HepG2 (cell line): ENCODE measurements at regions not wholly inside any gene's neighbourhood (a gene's known extent, or its start where the extent isn't known, plus 50 kb on each side); places are given as distances from the start of the nearest gene placed in this dataset.

ENCODE experiments used
- ATAC-seq: fragments of 200-7000 bp; cut with Tn5 transposase; 3 replicates; pipeline ENCODE4 v1.9.1; 2020; ENCODE audit warnings: mild to moderate bottlenecking, moderate library complexity
- BruUV-seq: library from RNA; stranded (reverse); fragments of 400-500 nt; replicated peaks from 2 replicates; lab custom pipeline; 2021; lab: Mats Ljungman, UMichigan
- CTCF ChIA-PET: fragments of 300-600 bp; formaldehyde crosslinking; extraction: SDS; loops from one replicate; lab custom pipeline; 2021; ENCODE audit warnings: low total read pairs, inconsistent platforms, low intra/inter-chr PET ratio; lab: Yijun Ruan, JAX
- POLR2A ChIA-PET: fragments of 350-600 bp; sonication (Branson Sonifier 250); formaldehyde crosslinking; loops from one replicate; lab custom pipeline; 2020; ENCODE audit warnings: antibody characterized with exemption, inconsistent platforms; lab: Yijun Ruan, JAX
- DNase-seq: peaks from one replicate; pipeline ENCODE4 v3.0.0-alpha.2; 2015; ENCODE audit warnings: low spot score
- FAIRE-seq: peaks from 3 replicates; lab custom pipeline; 2011; peaks lifted over from hg19 to GRCh38; lab: Jason Lieb, UNC
- H2AFZ ChIP-seq: one replicate; pipeline ENCODE4 v1.6.1; 2011; ENCODE audit warnings: low read length, inconsistent platforms
- H3K27ac ChIP-seq: fragments of 300-600 bp; 3 replicates; pipeline ENCODE4 v1.8.0; 2011; ENCODE audit warnings: mixed run types, mild to moderate bottlenecking, mixed read lengths, low read length, inconsistent platforms; ENCODE audit not compliant: insufficient read depth; ENCODE audit errors: extremely low read length
- H3K27me3 ChIP-seq, 2 experiments: fragments of 200-600 bp in 1 of 2; 2 replicates in 1 of 2; 3 replicates in 1 of 2; pipeline versions ENCODE4 v1.6.0 to v1.8.0; 2011; ENCODE audit warnings: low read length in 2 of 2, mild to moderate bottlenecking in 2 of 2, moderate library complexity in 2 of 2, inconsistent platforms in 1 of 2; ENCODE audit not compliant: insufficient read depth in 2 of 2, control insufficient read depth in 1 of 2
- H3K36me3 ChIP-seq, 2 experiments: fragments of 200-600 bp in 1 of 2; replicated peaks in 1 of 2; 2 replicates in 1 of 2; 3 replicates in 1 of 2; pipeline versions ENCODE4 v1.5.1 to v1.8.0; 2011; ENCODE audit warnings: low read length in 2 of 2, inconsistent platforms in 1 of 2; ENCODE audit not compliant: insufficient read depth in 2 of 2, control insufficient read depth in 1 of 2
- H3K4me1 ChIP-seq: 2 replicates; pipeline ENCODE4 v1.5.1; 2012; ENCODE audit warnings: low read length, inconsistent platforms; ENCODE audit not compliant: insufficient read depth
- H3K4me2 ChIP-seq: 2 replicates; pipeline ENCODE4 v1.6.0; 2011; ENCODE audit warnings: low read depth, low read length, inconsistent platforms
- H3K4me3 ChIP-seq, 3 experiments: fragments of 200-600 bp in 1 of 3; sonication (generic), shearing (Covaris generic) in 1 of 3; replicated peaks in 1 of 3; 2 replicates each; pipeline ENCODE4 v1.5.1; 2011 to 2016; ENCODE audit warnings: low read length in 3 of 3, inconsistent platforms in 2 of 3, low read depth in 2 of 3, mild to moderate bottlenecking in 2 of 3, control low read depth in 1 of 3, mixed read lengths in 1 of 3; ENCODE audit not compliant: insufficient read depth in 1 of 3
- H3K79me2 ChIP-seq: one replicate; pipeline ENCODE4 v1.6.1; 2011; ENCODE audit warnings: low read length, inconsistent platforms; ENCODE audit not compliant: insufficient read depth
- H3K9ac ChIP-seq: 2 replicates; pipeline ENCODE4 v1.6.0; 2011; ENCODE audit warnings: mild to moderate bottlenecking, low read depth, low read length, inconsistent platforms; ENCODE audit not compliant: insufficient read depth
- H3K9me3 ChIP-seq: 2 replicates; pipeline ENCODE4 v1.5.1; 2012; ENCODE audit warnings: mild to moderate bottlenecking, low read length
- H4K20me1 ChIP-seq: 2 replicates; pipeline ENCODE4 v1.6.0; 2011; ENCODE audit warnings: inconsistent platforms, mild to moderate bottlenecking, low read length, moderate library complexity; ENCODE audit not compliant: insufficient read depth
- ATF7 ChIP-seq, 2 experiments: fragments of 450-650 bp in 1 of 2; sonication (generic) in 1 of 2; formaldehyde crosslinking in 1 of 2; IDR thresholded peaks; 2 replicates each; pipeline versions ENCODE4 v1.4.0 to v1.6.1; 2016 to 2020; ENCODE audit warnings: antibody characterized with exemption in 1 of 2, mild to moderate bottlenecking in 1 of 2, missing genetic modification reagents in 1 of 2
- CREB1 ChIP-seq, 2 experiments: fragments of 450-650 bp in 1 of 2; IDR thresholded peaks; 2 replicates each; pipeline ENCODE4 v1.6.1; 2016 to 2017; ENCODE audit warnings: control low read depth in 1 of 2, mild to moderate bottlenecking in 1 of 2, missing compliant biosample characterization in 1 of 2, missing genetic modification characterization in 1 of 2
- HMG20B ChIP-seq: conservative IDR thresholded peaks from 2 replicates; pipeline ENCODE4 v1.6.1; 2016; ENCODE audit warnings: missing genetic modification reagents, missing compliant biosample characterization
- PAWR ChIP-seq: sonication (generic); formaldehyde crosslinking; IDR thresholded peaks from 2 replicates; pipeline ENCODE4 v1.4.0; 2020; ENCODE audit warnings: missing genetic modification reagents, mild to moderate bottlenecking, borderline replicate concordance
- WGBS: methylation state at CpG from one replicate; pipeline ENCODE4 v1.1.6; 2017; ENCODE audit warnings: low lambda C conversion rate; 5-methylcytosine and 5-hydroxymethylcytosine counted together
- in situ Hi-C: cut with HindIII; loops from 2 replicates; pipeline ENCODE4 v1.10.0; 2017; ENCODE audit warnings: low pct_unique_long_range_greater_than_20kb; ENCODE audit not compliant: extremely low pct_ligation_motif_present
- intact Hi-C: fragments of 100-400 bp; cut with micrococcal nuclease; formaldehyde crosslinking; loops from one replicate; pipeline ENCODE4 v1.10.0; 2022; ENCODE audit not compliant: unreplicated experiment
- TF ChIP-seq, protein P1 (sequence below): sonication (generic); formaldehyde crosslinking; IDR thresholded peaks from 2 replicates; pipeline ENCODE4 v1.4.0; 2020; ENCODE audit warnings: mild to moderate bottlenecking, missing genetic modification reagents
- TF ChIP-seq, protein P2 (sequence below), 2 experiments: fragments of 450-650 bp in 1 of 2; sonication (generic) in 1 of 2; formaldehyde crosslinking; IDR thresholded peaks; 2 replicates each; pipeline versions ENCODE4 v1.5.0 to v1.8.0; 2020 to 2022; ENCODE audit warnings: mild to moderate bottlenecking in 1 of 2, missing genetic modification reagents in 1 of 2
- TF ChIP-seq, protein P3 (sequence below): sonication (generic); formaldehyde crosslinking; IDR thresholded peaks from 2 replicates; pipeline ENCODE4 v1.5.0; 2020; ENCODE audit warnings: mild to moderate bottlenecking, missing genetic modification reagents, moderate library complexity
- TF ChIP-seq, protein P4 (sequence below): sonication (generic); formaldehyde crosslinking; IDR thresholded peaks from 2 replicates; pipeline ENCODE4 v1.8.0; 2022; ENCODE audit warnings: missing genetic modification reagents, mild to moderate bottlenecking, moderate library complexity, borderline replicate concordance

DNA sequence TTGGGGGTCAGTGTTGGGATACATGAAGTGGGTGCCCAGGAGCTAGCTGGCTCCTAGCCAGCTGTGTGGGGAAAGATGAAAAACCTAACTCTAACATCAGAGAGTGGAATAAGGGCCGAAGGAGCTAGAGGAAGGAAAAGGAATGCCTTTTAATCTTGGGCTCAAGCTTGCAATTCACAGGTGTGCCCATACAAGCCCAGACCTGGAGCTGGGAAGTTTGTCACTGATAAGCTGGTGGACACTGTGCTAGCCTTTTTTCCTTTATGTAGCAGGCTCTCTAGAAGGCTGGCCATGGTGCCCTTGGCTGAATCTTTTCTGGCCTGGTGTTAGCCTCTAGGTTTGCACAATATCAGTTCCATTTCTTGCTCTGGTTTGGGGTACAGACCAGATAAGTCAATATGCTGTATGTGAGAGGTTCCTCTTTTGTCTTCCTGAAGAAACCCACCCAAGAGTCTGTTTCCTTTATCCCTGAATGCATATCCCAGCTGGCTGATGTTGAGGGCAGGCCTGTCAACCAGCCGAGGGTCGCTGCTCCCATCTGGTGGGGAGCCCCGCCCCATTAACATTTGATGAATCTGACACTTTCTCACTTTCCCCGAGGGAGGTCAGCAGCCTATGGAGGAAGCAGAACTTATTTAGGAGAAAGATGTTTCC lies 92.4 kb upstream of the CXCL14 start:
- intact Hi-C loops = no loop called here
- no peaks in the 10 kb centered on the region for H3K9me3 ChIP-seq
- ChIA-PET CTCF (no interaction called here), POLR2A (no interaction called here)
- H2AFZ ChIP-seq = no peak overlapping the region
- H3K27ac ChIP-seq = no peak overlapping the region
- FAIRE-seq (no peak), ATAC-seq (no peak), DNase-seq (no peak)
- H3K79me2 ChIP-seq = no peaks in the 10 kb centered on the region
- in situ Hi-C loops = no loop called here
- WGBS = under 1% methylated on average over 5 of the region's 5 CpGs
- no peak overlapping the region for H3K4me3 ChIP-seq
- no peak overlapping the region for H3K9ac ChIP-seq
- peaks cover 11% of the 10 kb centered on the region; the same call in 1 of the 2 replicates for H3K4me1 ChIP-seq
- H3K4me2 ChIP-seq = no peak overlapping the region
- no peaks in the 10 kb centered on the region for H4K20me1 ChIP-seq
- no peaks in the 10 kb centered on the region for H3K36me3 ChIP-seq
- no peak for TF ChIP-seq HMG20B (CRISPR knock-in tag)
- no TSS peak for BruUV-seq
- H3K27me3 ChIP-seq = 0 out of 5 replicates have a peak, but pooled peaks cover 0 to 4% of the 10 kb centered on the region in 2 experiments

DNA sequence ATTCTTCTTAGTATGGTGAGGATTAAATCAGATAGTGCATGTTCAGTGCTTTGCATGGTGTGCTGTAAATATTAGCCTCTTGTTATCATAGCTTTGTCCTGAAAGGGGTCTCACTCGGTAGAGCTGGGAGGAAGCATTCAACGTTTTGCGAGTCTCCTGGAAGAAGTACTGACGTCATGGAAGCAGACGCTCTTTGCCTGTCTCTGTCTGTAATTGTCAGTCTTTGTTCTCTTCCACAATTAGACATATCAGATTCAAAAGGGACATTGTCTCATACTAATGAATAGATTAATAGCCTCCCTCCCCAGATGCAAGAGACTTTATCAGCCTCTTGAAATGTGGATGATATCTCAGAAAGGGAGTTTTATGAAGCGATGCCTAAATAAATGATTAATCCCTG lies 91.8 kb upstream of the CXCL14 start:
- DNase-seq = no peak
- in situ Hi-C loops (no loop called here), intact Hi-C loops (no loop called here)
- no peaks in the 10 kb centered on the region for H3K79me2 ChIP-seq
- no peak overlapping the region for H3K9ac ChIP-seq
- no peaks in the 10 kb centered on the region for H3K36me3 ChIP-seq
- no peak overlapping the region for H3K27ac ChIP-seq
- WGBS = 55% methylated on average over 6 of the region's 6 CpGs
- no peak overlapping the region for H3K4me3 ChIP-seq
- CTCF ChIA-PET = no interaction called here
- no peak overlapping the region for H2AFZ ChIP-seq
- no peaks in the 10 kb centered on the region for H4K20me1 ChIP-seq
- no peaks in the 10 kb centered on the region for H3K9me3 ChIP-seq
- no peak for ATAC-seq
- peaks cover 11% of the 10 kb centered on the region; the same call in 1 of the 2 replicates for H3K4me1 ChIP-seq
- no peak for FAIRE-seq
- BruUV-seq = no TSS peak
- POLR2A ChIA-PET = no interaction called here
- no peak overlapping the region for H3K4me2 ChIP-seq
- H3K27me3 ChIP-seq = 0 out of 5 replicates have a peak, but pooled peaks cover 0 to 4% of the 10 kb centered on the region in 2 experiments
- TF ChIP-seq, protein P1, sequence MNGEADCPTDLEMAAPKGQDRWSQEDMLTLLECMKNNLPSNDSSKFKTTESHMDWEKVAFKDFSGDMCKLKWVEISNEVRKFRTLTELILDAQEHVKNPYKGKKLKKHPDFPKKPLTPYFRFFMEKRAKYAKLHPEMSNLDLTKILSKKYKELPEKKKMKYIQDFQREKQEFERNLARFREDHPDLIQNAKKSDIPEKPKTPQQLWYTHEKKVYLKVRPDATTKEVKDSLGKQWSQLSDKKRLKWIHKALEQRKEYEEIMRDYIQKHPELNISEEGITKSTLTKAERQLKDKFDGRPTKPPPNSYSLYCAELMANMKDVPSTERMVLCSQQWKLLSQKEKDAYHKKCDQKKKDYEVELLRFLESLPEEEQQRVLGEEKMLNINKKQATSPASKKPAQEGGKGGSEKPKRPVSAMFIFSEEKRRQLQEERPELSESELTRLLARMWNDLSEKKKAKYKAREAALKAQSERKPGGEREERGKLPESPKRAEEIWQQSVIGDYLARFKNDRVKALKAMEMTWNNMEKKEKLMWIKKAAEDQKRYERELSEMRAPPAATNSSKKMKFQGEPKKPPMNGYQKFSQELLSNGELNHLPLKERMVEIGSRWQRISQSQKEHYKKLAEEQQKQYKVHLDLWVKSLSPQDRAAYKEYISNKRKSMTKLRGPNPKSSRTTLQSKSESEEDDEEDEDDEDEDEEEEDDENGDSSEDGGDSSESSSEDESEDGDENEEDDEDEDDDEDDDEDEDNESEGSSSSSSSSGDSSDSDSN (CRISPR knock-in tag) = no peak
- no peak for TF ChIP-seq PAWR (CRISPR knock-in tag)
- TF ChIP-seq, protein P2, sequence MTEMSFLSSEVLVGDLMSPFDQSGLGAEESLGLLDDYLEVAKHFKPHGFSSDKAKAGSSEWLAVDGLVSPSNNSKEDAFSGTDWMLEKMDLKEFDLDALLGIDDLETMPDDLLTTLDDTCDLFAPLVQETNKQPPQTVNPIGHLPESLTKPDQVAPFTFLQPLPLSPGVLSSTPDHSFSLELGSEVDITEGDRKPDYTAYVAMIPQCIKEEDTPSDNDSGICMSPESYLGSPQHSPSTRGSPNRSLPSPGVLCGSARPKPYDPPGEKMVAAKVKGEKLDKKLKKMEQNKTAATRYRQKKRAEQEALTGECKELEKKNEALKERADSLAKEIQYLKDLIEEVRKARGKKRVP (CRISPR knock-in tag; IDR thresholded peaks at IDR 0.05) = no peak
- peak; percentile 49 for TF ChIP-seq ATF7 (IDR thresholded peaks at IDR 0.05)
- TF ChIP-seq ATF7 (CRISPR knock-in tag; IDR thresholded peaks at IDR 0.05) = no peak
- TF ChIP-seq, protein P3, sequence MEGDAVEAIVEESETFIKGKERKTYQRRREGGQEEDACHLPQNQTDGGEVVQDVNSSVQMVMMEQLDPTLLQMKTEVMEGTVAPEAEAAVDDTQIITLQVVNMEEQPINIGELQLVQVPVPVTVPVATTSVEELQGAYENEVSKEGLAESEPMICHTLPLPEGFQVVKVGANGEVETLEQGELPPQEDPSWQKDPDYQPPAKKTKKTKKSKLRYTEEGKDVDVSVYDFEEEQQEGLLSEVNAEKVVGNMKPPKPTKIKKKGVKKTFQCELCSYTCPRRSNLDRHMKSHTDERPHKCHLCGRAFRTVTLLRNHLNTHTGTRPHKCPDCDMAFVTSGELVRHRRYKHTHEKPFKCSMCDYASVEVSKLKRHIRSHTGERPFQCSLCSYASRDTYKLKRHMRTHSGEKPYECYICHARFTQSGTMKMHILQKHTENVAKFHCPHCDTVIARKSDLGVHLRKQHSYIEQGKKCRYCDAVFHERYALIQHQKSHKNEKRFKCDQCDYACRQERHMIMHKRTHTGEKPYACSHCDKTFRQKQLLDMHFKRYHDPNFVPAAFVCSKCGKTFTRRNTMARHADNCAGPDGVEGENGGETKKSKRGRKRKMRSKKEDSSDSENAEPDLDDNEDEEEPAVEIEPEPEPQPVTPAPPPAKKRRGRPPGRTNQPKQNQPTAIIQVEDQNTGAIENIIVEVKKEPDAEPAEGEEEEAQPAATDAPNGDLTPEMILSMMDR = no peak
- peak; percentile 72 for TF ChIP-seq CREB1 (IDR thresholded peaks at IDR 0.05)
- TF ChIP-seq CREB1 (CRISPR knock-in tag; IDR thresholded peaks at IDR 0.05) = no peak
- TF ChIP-seq, protein P4, sequence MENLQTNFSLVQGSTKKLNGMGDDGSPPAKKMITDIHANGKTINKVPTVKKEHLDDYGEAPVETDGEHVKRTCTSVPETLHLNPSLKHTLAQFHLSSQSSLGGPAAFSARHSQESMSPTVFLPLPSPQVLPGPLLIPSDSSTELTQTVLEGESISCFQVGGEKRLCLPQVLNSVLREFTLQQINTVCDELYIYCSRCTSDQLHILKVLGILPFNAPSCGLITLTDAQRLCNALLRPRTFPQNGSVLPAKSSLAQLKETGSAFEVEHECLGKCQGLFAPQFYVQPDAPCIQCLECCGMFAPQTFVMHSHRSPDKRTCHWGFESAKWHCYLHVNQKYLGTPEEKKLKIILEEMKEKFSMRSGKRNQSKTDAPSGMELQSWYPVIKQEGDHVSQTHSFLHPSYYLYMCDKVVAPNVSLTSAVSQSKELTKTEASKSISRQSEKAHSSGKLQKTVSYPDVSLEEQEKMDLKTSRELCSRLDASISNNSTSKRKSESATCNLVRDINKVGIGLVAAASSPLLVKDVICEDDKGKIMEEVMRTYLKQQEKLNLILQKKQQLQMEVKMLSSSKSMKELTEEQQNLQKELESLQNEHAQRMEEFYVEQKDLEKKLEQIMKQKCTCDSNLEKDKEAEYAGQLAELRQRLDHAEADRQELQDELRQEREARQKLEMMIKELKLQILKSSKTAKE = no peak
